ENCODE measurements at regions not wholly inside any gene's neighbourhood (a gene's known extent, or its start where the extent isn't known, plus 50 kb on each side); places are given as distances from the start of the nearest gene placed in this dataset.
"Not testable (repeated sequence)": the region's sequence is repeated elsewhere in the genome, so short reads cannot be mapped to it uniquely, and the experiment has no call there.

DNA sequence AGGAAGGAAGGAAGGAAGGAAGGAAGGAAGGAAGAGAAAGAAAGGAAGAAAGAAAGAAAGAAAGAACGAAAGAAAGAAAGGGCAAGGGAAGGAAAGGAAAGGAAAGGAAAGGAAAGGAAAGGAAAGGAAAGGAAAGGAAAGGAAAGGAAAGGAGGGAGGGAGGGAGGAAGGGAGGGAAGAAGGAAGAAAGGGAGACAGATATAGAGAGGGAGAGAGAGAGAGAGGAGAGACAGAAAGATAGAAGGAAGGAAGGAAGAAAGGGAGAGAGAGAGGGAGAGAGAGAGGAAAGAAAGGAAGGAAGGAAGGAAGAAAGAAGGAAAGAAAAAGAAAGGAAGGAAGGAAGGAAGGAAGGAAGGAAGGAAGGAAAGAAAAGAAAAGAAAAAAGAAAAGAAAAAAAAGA is 79.1 kb upstream of the NCKAP5 start:
- TF ChIP-seq EZH2phosphoT487 (IDR thresholded peaks at IDR 0.05; ENCODE audit: borderline replicate concordance, low read length): not testable (repeated sequence)
- TF ChIP-seq, protein P1, sequence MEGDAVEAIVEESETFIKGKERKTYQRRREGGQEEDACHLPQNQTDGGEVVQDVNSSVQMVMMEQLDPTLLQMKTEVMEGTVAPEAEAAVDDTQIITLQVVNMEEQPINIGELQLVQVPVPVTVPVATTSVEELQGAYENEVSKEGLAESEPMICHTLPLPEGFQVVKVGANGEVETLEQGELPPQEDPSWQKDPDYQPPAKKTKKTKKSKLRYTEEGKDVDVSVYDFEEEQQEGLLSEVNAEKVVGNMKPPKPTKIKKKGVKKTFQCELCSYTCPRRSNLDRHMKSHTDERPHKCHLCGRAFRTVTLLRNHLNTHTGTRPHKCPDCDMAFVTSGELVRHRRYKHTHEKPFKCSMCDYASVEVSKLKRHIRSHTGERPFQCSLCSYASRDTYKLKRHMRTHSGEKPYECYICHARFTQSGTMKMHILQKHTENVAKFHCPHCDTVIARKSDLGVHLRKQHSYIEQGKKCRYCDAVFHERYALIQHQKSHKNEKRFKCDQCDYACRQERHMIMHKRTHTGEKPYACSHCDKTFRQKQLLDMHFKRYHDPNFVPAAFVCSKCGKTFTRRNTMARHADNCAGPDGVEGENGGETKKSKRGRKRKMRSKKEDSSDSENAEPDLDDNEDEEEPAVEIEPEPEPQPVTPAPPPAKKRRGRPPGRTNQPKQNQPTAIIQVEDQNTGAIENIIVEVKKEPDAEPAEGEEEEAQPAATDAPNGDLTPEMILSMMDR (IDR thresholded peaks at IDR 0.05; ENCODE audit: low read depth, low read length, poor library complexity, severe bottlenecking): not testable (repeated sequence)

Measured in DOHH2 (cell line).